Lung microvascular endothelial cell (primary cell): ENCODE measurements at regions not wholly inside any gene's neighbourhood (a gene's known extent, or its start where the extent isn't known, plus 50 kb on each side); places are given as distances from the start of the nearest gene placed in this dataset.

Source experiments
- DNase-seq, 2 donors: peaks; one replicate each; pipeline versions ENCODE4 v3.0.0 to v3.0.0-alpha.2; 2010; ENCODE audit warnings: low read depth in 2 of 2

- no peak for DNase-seq
Measured at GRCh38 chr4:153034681-153035080, 98.6 kb downstream of the FHDC1 start.

GRCh38 chr4:153036931-153037482, 100.9 kb downstream of the FHDC1 start:
- no peak for DNase-seq

- DNase-seq, result peak; percentile 15 to 93
Measured at GRCh38 chr4:153038623-153039311, 102.6 kb downstream of the FHDC1 start.

DNA sequence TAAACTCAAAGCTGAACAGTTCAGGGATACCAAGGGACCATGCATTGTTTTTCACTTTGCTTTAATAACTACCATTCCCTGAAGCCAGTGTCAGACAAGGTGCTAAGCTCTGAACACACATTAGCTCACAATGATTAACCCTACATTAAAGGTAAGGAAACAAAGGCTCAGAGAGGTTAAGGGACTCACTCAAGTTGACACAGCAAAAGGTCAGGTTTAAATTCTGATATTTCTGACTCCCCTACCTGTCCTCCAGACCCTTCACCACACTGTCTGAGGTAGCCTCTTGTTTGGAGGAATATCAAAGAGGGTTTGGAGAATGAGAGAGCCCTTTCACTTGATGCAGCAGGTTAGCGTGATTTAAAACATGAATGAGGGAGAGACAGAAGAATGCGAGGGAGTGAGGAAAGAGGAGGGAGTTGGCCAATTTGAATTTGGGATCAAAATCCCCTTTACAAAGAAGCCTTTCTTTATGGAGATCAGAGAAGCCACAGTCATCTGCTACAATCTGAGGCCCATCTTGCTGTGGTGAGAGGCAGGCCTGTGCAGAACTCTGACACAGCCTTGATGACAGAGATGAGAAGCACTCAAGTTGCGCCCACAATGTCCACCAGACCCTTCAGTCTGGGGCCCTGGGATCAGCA, 103.5 kb downstream of the FHDC1 start:
- DNase-seq, result no peak

DNA sequence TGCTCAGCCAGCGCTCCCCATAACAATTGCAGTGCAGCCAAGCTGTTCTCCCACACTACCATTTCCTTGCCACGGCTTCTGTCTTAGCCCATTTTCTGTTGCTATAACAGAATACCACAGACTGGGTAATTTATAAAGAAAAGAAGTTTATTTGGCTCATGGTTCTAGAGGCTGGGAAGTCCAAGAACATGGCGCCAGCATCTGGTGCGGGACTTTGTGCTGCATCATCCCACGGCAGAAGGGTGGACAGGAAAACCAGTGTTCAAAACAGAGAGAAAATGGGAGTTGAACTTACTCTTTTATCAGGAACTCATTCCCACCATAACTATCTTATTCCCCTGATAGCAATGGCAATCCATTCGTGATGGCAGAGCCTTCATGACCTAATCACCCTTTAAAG, 104.6 kb downstream of the FHDC1 start:
- no peak for DNase-seq

GRCh38 chr4:153044036-153044435, 107.9 kb downstream of the FHDC1 start:
- no peak for DNase-seq

GRCh38 chr4:153045111-153045982, 109.2 kb downstream of the FHDC1 start:
- DNase-seq, result no peak

GRCh38 chr4:153058671-153059060, 122.5 kb downstream of the FHDC1 start:
- DNase-seq, result no peak

- DNase-seq, result no peak
Measured at GRCh38 chr4:153060196-153060595, 124.1 kb downstream of the FHDC1 start.

DNA sequence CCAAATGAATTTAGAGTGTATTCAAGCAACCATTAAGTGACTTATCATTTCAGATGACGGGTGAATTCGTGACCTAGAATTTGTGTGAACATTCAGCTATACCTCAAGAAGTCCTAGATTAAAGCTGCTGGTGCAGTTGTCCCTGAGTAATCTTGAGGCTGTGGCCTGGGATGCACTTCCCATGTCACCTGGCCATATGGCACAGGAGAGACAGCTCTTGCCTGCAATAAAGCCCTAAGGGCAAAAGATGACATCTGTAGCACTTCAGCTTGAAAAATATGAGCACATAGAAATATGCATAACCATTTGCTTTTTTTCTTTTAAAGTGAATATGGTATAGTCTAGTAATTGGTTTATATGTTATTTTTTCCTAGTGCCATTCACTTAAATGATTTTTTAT, 125.8 kb downstream of the FHDC1 start:
- DNase-seq, result no peak

- DNase-seq, result no peak
Measured at GRCh38 chr4:153062652-153063168, 126.6 kb downstream of the FHDC1 start.

- DNase-seq, result no peak
Measured at GRCh38 chr4:153063490-153063889, 127.4 kb downstream of the FHDC1 start.

DNA sequence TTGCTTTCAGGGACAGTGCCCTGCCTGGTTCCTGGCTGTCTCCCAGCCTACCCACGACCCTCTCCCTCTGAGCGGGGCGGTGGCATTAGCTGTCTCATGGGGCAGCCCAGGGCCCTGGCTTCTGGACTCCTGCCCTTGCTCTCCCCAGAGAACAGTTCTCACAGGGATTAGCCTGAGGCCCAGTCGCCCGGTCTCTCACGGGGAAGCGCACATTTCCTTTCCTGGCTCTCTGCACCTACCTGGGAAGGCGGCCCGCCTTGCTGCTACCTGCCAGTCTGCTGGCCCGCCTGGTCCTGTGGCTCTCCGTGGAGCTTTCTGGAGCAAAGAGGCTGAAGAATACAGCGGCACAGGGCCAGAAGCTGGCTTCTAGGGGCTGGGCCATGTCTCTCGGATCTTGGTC, 128.4 kb downstream of the FHDC1 start:
- no peak for DNase-seq

GRCh38 chr4:153065276-153065675, 129.2 kb downstream of the FHDC1 start:
- no peak for DNase-seq

- no peak for DNase-seq
Measured at GRCh38 chr4:153067376-153067775, 131.3 kb downstream of the FHDC1 start.

DNA sequence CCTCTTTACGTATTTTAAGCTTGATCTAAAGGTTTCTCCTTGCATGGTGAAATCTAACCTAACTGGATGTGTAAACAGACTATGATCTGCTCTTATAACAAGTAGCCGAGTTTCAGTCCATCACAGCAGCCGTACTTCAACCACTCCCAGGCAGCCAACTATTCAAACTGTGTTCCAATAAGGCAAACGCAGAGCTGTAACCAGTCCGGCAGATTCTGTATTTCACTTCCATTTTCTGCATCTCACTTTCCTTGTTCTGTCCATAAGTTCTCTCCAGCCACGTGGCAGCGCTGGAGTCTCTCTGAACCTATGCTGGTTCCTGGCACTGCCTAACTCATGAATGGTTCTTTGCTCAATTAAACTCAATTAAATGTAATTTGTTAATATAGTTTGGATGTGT, 132.6 kb downstream of the FHDC1 start:
- DNase-seq, result no peak

DNA sequence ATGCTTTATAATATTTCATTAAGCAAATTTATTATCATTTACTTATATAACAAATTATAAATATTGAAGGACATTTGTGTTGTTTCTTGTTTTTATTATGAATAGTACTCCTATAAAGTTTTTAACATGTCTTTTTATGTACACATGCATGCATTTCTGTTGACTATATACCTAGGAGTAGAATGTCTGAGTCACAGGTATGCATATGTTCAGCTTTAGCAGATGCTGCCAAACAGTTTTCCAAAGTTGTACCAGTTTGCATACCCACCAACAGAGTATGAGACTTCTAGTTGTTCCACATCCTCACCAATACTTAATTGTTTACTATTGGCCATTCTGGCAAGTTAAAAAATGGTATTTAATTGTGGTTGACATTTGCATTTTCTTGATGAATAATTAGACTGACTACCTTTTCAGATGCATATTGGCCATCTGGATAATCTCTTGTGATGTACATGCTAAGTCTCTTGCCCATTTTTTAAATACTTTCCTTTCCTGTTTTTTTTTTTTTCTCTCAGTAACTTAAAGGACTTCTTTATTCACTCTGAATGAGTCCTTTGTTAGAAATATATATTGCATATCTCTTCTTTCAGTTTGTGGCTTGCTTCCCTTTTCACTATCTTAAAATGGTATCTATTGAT, 132.2 kb upstream of the TRIM2 start:
- DNase-seq, result no peak

GRCh38 chr4:153072661-153073060, 131.6 kb upstream of the TRIM2 start:
- DNase-seq, result no peak

GRCh38 chr4:153074486-153074885, 129.8 kb upstream of the TRIM2 start:
- DNase-seq, result no peak

DNA sequence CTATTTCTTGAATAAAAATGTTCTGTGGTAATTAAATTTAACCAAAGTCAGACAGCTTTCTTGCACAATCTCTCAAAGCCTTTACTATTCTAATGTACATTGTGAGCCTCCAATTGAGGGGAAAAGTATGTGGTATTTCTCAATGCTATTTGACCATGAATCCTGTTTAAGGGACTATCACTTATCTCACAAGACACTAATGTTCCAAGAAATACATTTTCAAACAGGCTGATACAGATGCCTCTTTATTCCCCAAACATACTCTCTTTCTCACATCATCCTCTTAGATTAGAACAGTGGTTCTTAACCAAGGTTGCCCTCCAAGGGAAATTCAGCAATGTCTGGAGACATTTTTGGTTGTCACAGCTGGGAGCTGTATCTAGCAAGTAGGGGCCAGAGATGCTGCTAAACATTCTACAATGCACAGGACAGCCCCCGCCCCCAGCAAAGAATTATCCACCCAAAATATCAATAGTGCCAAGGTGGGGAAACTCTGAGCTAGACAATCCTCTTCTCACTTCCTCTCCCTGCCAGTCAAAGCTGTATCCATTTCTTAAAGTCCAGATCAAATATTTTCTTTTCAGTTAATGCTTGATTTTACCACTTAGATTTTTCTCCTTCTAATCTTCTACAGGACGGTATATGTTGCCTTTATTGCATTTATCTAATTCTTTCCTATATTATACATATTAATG, 129.2 kb upstream of the TRIM2 start:
- no peak for DNase-seq
